Renal cortical epithelial cell (primary cell): ENCODE measurements at regions not wholly inside any gene's neighbourhood (a gene's known extent, or its start where the extent isn't known, plus 50 kb on each side); places are given as distances from the start of the nearest gene placed in this dataset.
"Not testable (repeated sequence)": the region's sequence is repeated elsewhere in the genome, so short reads cannot be mapped to it uniquely, and the experiment has no call there.

Experiments used
- DNase-seq: peaks from one replicate; pipeline ENCODE4 v3.0.0-alpha.2; 2011; ENCODE audit warnings: low read depth

GRCh38 chr10:22079921-22080320 is 76.4 kb upstream of the DNAJC1 start:
- peak; percentile 7 for DNase-seq

DNA sequence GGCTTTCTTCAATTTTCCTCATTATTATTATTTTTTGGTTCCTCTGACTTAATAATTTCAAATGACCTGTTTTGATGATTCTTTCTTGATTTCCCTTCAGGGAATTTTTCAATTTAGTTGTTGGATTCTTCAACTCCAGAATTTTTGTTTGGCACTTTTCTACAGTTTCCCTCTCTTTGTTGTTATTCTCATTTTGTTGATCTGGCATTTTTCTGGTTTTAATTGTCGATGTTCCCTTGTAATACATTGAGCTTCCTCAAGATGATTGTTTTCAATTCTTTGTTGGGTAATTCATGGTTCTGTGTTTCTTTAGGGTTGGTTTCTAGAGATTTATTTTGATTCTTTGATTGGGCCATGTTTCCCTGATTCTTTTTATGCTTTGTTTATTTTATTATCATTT is 67.8 kb upstream of the DNAJC1 start:
- DNase-seq: no peak

DNA sequence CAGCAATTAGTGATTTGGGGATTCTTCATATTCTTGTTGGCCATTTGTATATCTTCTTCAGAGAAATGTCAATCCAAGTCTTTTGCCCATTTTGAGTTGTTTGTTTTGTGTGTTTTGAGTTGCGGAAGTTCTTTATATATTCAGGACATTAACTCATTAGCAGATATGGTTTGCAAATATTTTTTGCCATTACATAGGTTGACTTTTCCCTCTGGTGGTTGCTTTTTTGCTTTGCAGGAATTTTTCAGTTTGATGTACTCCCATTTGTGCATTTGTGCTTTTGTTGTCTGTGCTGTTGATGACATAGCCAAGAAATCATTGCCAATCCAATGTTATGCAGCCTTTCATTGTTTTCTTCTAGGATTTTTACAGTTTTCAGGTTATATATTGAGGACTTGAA is 63.6 kb upstream of the DNAJC1 start:
- DNase-seq: no peak

DNA sequence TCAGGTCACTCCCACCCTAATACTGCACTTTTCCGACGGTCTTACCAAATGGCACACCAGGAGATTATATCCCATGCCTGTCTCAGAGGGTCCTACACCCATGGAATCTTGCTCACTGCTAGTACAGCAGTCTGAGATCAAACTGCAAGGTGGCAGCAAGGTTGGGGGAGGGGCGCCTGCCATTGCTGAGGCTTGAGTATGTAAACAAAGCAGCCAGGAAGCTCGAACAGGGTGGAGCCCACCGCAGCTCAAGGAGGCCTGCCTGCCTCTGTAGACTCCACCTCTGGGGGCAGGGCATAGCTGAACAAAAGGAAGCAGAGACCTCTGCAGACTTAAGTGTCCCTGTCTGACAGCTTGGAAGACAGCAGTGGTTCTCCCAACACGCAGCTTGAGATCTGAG is 57.5 kb upstream of the DNAJC1 start:
- not testable (repeated sequence) for DNase-seq

DNA sequence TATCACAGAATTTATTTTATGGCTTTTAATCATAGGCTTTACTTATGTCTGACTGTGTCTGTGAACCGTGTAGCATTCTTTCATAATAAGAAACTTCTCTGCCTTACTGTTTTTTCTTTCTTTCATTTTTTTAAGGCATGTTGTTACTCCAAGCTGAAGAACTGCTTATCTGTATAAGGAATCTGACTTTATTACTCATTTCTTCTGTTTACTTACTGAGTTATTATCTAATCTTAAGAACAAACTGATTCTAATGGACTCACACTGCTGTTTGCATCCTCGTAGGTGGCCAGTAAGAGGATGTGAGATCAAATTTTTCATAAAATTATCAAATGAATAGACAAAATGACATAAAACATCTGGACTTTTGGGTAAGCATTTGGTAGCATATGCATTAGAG is 54.7 kb upstream of the DNAJC1 start:
- DNase-seq: no peak

- peak; percentile 52 for DNase-seq
Measured at GRCh38 chr10:22054961-22055360, 51.4 kb upstream of the DNAJC1 start.
